ENCODE measurements at regions not wholly inside any gene's neighbourhood (a gene's known extent, or its start where the extent isn't known, plus 50 kb on each side); places are given as distances from the start of the nearest gene placed in this dataset.

GRCh38 chr1:188224263-188224662 lies 1395.5 kb downstream of the PLA2G4A start:
- no peak for DNase-seq

DNA sequence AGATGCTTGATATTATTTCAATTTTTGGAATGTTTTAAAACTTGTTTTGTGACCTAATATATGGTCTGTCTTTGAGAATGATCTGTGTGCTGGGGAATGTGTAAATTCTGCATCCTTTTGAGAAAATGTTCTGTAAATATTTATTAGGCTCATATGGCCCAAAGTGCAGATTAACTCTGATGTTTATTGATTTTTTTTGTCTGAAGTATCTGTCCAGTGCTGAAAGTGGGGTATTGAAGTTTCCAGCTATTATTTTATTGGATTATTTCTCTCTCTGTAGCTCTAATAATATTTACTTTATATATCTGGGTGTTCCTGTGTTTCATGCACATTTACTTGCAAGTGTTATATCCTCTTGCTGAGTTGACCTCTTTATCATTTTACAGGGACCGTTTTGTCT lies 1397.2 kb downstream of the PLA2G4A start:
- DNase-seq = no peak

- DNase-seq = no peak
Observed at GRCh38 chr1:188228623-188229022, 1399.9 kb downstream of the PLA2G4A start.

DNA sequence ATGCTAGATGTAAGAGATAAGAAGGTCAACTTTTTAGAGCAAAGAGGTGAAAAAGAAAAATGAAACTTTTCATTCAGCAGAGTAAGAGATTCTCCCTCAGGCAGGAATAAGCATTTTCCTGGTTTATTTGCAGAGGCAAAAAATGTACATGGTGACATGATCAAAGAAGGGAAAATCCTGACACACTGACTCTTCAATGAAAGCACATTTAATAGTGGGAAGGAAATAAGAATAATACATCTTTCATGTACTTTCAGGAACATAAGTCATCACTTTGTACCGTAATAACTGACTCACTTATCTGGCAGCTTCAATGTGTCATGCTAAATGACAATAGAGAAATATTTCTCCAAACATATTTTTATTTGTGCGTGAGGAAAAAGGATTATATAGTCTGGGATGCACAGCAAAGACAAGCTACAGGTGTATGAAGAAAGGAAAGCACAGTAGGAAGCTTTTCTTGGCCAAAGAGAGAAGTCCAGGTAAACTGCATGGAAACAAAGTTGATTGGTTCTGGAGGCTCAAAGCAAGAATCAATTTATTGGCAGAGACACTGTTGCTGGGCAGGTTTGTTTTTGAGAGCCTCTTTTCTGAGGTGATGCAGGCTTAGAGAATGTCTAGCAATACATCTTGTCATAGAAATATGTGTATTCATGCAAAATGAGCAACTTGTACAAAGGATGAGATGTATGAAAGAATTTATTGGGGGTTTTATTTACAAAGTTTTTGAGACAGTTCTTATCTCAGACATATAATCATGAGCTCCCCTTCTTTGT lies 1409.0 kb downstream of the PLA2G4A start:
- DNase-seq = no peak

GRCh38 chr1:188240772-188241406 lies 1412.1 kb downstream of the PLA2G4A start:
- no peak for DNase-seq

DNA sequence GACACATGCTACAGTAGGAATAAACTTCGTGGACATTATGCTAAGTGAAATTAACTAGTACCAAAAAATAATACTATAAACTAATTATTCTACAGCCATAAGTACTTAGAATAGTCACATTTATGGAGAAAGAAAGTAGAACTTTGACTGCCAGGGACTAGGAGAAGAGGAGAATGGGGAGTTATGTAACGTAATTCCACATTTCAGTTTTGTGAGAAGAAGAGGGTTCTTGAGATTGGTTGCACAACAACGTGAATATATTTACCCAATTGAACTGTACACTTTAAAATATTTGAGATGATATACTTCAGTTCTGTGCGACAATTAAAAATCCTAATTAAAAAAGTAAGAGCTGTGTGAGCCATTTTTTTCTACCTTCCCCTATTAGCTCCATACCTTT lies 1412.9 kb downstream of the PLA2G4A start:
- no peak for DNase-seq

DNA sequence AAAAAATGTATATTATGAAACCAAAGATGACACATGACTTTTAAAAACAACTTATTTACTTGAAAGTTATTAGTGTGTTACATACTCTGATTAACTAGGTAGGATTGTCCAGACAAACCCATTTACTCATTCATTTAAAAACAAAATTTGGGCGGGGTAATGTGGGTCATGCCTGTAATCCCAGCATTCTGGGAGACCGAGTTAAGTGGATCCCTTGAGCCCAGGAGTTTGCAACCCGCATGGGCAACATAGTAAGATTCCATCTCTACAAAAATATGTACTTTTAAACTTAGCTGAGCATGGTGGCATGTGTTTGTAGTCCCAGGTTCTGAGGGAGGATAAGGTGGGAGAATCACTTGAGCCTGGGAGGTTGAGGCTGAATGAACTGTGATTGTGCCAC lies 1414.7 kb downstream of the PLA2G4A start:
- DNase-seq = no peak

DNA sequence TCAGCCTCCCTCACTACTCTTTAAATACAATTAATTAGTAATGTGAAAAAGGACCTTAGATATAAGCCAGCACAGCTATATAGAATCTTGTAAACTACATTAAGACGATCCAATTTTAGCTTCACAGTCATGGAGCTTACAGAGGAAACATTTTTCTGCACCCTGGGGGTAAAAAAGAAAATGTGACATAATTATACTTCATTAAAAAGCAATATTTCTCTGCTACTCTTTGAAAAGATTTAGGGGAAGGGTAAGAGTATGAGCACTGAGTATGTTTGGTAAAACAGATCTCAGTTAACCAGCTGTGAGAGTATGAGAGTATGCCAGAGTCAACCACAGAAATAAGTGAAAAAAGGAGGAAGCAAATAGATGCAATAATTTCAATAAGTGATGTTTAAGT lies 1415.9 kb downstream of the PLA2G4A start:
- no peak for DNase-seq

DNA sequence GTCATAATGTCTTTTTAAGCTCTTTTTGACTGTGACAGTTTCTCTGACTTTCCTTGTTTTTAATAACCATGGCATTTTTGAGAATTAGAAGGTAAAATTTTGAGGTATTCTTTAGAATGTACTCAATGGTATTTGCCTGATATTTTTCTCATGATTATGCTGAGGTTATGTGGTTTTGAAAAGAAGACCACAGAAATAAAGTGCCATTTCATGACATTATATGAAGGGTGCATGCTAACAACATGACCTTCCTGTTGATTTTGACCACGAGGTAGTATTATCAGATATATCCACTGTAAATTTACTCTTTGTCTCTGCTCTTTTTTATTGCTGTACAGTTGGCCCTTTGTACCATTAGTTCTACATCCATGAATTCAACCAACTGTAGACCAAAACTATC lies 1418.5 kb downstream of the PLA2G4A start:
- no peak for DNase-seq

DNA sequence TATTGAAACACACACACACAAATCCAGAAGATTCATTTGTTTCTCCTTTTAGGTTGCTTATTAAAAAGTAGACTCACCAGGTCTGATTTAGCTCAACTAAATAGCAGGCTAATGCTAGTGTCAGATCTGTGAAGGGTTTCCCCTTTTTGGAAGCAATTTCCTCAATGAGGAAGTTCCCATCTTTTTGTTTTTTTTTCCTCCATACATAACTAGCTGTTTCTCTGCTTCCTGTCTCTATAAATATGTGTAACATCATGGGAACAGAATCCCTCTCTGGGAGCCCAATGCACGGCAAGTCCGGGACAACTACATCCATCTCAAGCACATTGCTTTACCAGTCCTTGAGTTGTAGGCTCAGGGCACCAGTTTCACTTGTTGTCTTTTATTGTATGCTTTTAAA lies 1421.1 kb downstream of the PLA2G4A start:
- DNase-seq = peak; percentile 3

GRCh38 chr1:188251036-188251435 lies 1422.3 kb downstream of the PLA2G4A start:
- DNase-seq = no peak

- no peak for DNase-seq
Observed at GRCh38 chr1:188261849-188262248, 1433.1 kb downstream of the PLA2G4A start.

- DNase-seq = no peak
Observed at GRCh38 chr1:188269956-188270355, 1441.2 kb downstream of the PLA2G4A start.

DNA sequence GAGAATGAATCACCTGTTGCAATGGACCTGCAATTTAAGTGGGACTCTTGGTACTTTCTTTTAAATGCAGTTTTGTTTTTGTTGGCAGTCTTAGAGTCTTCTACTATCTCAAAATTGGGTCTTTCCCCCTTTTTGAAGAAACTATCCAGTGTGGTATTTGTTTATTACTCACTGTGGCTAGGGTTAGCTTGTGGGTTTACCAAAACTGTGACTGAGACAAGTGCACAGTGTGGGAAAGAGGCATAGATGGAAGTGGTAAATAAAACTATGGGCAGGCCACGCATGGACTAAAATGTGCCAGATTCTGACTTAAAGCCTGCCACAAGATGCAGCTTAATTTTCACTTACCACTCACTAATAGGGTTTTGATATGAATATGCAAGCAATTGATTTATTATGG lies 1441.7 kb downstream of the PLA2G4A start:
- DNase-seq = no peak

GRCh38 chr1:188277771-188278170 lies 1449.0 kb downstream of the PLA2G4A start:
- DNase-seq = no peak

- DNase-seq = no peak
Observed at GRCh38 chr1:188281921-188282320, 1453.2 kb downstream of the PLA2G4A start.

- no peak for DNase-seq
Observed at GRCh38 chr1:188295157-188295556, 1466.4 kb downstream of the PLA2G4A start.

DNA sequence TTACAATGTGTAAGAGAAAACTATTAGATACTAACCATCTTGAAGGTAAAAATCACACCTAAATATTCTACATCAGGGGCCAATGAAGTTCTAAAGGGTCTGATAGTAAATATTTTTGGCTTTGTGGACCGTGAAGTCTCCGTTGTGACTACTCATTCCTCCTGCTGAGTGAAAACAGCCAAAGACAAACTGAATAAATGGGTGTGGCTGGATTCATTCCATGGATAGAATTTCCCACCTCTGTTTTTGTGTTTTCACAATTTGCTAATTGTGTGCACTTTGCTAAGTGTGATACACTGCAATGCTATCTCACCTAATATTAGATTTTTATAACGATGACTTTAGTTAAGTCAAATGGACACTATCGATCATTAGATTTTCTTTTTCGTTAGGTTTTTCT lies 1474.0 kb downstream of the PLA2G4A start:
- DNase-seq = no peak

DNA sequence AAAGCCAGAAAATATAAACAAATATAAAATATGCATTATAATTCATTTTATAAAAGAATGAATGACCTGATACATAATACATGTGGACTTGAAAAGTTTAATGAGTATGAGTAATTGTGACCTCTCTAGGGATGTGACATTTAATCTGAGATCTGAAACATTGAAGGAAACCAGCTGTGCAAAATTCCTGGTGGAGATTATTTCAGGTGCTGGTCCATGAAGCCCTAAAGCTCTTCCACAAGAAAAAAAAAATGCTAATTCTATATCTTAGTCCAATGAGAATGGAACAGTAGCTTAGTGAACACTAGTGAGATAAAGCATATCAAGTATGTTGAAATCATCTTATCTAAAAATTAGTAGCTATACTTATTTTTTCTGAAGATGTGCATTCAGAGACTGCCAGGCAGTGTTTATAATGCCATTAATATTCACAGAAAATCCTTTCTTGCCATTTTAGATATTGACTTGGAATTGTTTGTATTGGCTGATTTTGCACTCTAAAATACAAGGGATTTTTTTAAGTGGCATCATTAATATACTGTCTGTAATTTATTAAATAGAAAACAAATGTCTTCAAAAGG lies 1485.9 kb downstream of the PLA2G4A start:
- DNase-seq = no peak

DNA sequence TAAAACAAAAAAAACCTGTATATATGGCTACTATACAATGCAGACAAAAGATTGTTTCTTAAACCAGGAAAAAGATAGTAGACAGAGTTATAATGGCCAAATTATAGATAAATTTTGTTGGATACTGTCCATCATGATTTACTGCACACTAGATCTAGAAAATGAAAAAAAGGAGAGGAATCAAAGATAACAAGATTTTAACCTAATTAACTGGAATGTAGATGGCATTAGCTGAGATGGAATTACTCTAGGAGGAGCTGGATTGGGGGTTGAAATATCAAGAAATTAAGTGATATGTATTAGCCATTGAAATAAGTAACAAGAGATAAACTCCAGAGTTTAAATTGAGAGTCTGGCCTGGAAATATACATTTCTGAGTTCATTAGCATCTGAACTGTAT lies 1489.1 kb downstream of the PLA2G4A start:
- no peak for DNase-seq

- no peak for DNase-seq
Observed at GRCh38 chr1:188325211-188325610, 1496.5 kb downstream of the PLA2G4A start.

GRCh38 chr1:188343914-188344313 lies 1515.2 kb downstream of the PLA2G4A start:
- no peak for DNase-seq

DNA sequence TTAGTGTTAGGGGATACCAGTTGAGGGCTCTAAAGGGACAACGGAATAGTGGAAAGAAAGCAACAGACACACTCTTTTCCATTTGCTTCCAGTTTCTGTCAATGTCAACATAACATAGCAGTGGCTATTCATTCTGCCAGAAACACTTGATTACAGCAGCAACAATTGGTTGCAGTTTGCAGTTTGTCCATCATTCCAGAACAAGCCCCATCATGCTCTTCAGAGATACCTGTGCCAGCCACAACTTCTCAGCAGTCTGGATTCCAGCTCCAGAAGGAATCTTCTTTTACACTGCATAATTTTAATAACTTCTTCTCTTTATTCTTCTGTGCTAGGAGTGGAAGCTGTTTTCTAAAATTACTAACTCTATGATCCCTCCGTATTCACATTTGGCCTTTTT lies 1521.4 kb downstream of the PLA2G4A start:
- no peak for DNase-seq

DNA sequence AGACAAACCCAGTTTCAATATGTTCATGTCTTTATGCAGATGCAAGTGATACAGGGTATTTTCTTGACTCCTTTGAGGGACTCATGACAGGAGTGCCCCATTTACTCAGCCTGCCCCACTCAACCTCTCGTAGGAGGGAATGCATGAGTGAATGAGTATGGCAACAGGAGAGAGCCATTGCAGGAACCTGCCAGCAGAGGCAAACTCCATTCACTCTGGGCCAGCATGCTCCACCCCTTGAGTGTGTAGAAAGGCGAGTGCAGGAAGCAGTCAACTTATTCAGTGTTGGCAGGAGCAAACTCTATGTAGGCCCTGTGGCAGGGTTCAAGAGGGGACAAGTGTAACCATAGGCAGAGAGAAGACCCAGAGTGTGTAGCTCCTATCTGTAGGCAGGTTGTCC lies 1526.3 kb downstream of the PLA2G4A start:
- DNase-seq = no peak
